GM18511 (cell line): ENCODE measurements at regions not wholly inside any gene's neighbourhood (a gene's known extent, or its start where the extent isn't known, plus 50 kb on each side); places are given as distances from the start of the nearest gene placed in this dataset.
"Not testable (repeated sequence)": the region's sequence is repeated elsewhere in the genome, so short reads cannot be mapped to it uniquely, and the experiment has no call there.

Experiments used
- ATAC-seq: cut with Tn5 transposase; IDR thresholded peaks from one replicate; pipeline ENCODE4 v1.9.1; 2021; ENCODE audit warnings: mild to moderate bottlenecking, moderate library complexity; ENCODE audit not compliant: unreplicated experiment

DNA sequence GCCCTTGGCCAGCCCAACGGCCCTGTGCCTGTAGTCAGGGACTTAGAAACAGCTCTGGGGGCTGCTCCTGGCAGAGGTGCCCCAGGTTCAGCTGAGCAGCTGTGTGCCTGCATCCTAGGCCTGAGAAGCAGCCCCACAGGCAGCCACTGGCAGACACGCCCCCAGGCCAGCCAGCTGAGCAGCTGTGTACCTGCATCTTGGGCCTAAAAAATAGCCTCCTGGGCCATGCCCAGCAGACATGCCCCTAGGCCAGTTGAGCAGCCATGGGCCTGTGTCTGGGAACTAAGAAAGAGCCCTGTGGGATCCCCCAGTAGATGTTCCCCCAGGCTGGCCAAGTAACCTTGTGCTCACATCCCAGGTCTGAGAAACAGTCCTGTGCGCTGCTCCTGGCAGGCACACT, 64.0 kb downstream of the TBR1 start:
- no peak for ATAC-seq

DNA sequence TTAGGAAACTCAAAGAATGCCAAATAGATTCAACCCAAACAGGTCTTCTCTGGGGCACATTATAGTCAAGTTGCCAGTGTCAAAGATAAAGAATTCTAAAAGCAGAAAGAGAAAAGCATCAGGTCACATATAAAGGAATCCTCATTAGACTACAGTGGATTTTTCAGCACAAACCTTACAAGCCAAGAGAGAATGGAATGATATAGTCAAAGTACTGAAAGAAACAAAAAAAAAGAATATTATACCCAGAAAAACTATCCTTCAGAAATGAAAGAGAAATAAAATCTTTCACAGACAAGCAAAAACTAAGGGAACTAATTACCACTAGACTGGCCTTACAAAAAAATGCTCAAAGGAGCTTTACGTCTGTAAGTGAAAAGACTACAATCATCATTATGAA, 65.5 kb downstream of the TBR1 start:
- ATAC-seq, result no peak

DNA sequence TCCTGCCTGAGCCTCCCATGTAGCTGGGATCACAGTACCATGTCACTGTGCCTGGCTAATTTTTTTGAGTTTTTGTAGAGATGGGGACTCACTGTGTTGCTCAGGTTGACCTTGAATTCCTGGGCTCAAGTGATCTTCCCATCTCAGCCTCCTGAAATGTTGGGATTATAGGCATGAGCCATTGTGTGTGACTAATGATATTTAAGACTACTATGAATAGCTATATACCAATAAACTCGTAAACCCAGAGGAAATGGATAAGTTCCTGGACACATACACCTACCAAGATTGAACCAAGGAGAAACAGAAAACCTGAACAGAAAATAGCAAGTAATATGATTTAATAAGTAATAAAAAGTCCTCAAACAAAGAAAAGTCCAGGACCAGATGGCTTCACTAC, 68.0 kb downstream of the TBR1 start:
- ATAC-seq, result no peak

DNA sequence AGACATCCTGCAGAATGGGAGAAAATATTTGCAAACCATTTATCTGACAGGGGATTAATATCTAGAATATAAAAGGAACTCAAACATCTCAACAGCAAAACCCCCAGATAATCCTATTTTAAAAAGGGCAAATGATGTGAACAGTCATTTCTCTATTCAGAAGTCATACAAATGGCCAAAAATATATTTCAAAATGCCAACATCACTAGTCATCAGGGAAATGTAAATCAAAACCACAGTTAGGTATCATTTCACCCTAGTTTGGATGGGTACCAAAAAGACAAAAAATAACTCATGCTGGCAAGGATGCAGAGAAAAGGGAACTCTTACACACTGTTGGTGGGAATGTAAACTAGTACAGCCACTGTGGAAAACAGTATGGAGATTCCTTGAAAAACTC, 70.0 kb downstream of the TBR1 start:
- ATAC-seq, result no peak

DNA sequence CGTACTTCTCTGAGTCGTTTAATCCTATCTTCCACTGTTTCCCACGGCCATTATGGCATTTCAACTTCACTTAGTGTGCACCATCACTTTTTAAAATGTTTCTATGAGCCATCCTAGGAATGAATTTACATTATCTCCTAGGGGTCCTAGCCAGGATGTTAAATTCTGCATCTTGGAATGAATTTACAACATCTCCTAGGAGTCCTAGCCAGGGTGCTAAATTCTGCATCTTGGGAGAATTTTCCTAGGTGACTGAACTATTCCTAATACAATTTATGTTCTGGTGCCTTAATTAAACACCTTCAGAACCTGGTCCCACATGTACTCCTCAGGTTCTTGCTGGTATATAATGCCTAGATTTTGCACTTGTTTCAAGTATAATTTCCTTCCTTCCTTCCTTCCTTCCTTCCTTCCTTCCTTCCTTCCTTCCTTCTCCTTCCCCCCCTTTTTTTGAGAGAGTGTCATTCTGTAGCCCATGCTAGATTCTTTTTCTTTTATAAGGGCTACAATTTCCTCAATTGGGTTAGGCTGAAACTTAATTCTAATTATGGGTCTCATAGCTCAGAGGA, 72.1 kb downstream of the TBR1 start:
- no peak for ATAC-seq

DNA sequence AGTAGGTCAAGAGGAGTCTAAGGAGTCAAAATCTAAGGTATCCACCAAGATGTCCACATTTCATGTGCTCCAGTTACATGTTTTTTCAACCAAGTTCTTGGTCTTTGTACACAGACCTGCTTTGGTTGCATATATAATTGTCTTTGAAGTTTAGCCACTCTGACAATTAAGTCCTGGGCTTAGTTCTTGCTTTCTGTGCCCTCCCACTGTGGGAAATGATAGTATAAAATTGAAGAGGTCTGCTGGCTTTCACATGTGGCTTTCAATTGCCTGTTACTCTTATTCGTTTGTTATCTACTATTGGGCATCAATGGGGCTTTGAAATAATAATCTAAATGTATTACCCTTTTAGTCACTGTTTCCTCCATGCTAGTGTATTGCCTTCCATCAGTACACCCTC, 72.8 kb downstream of the TBR1 start:
- ATAC-seq, result no peak

DNA sequence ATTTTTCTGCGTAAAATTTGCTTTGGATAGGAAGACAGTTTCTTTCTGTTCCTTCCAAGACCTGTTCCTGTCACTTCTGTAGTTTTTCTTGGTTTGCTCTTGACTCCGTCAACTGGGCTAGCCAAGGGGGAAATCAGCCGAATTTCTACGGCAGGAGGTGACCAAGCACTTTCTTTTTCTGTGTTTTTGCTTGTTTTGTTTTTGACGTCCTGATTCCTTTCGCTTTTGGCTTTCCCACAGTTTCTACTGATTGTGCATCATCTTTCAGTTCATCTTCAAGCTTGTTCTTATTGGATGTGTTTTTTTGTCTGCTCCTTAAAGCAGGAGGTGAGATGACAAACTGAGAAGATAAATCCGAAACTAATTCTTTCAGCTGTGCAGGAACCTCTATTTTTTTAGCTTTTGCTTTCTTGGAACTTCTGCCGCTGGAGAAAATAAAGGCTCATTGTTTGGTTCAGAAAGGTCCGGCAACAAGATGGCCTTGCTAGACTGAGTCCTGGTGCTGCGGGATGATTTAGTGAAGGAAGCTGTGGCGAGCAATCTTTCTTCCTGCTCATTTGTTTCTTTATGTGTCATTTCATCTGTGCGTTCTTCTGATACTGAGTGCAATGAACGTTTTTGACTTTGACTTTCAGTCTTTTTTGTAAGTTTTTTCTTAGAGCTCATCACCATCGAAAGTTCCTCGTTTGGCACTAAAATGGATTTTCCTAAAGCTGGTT, 85.0 kb downstream of the TBR1 start:
- ATAC-seq, result peak; percentile 62

DNA sequence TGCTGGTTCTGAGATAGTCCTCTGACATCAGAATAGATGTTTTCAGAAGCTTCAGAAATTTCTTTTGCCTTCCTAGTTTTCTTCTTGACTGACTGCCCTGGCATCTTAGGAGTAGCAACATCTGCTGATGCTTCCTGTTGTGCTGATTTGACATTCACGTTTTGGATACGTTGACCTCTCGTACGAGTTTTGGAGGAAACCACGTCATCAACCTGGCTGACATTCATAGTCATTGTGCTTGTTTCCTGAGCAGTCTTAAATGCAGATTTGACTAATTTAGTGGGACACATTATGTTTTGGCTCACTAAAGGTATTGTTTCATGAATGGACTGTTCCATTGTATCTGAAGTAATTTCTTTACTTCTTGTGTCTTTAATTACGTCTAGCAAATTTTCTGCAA, 86.2 kb downstream of the TBR1 start:
- not testable (repeated sequence) for ATAC-seq

DNA sequence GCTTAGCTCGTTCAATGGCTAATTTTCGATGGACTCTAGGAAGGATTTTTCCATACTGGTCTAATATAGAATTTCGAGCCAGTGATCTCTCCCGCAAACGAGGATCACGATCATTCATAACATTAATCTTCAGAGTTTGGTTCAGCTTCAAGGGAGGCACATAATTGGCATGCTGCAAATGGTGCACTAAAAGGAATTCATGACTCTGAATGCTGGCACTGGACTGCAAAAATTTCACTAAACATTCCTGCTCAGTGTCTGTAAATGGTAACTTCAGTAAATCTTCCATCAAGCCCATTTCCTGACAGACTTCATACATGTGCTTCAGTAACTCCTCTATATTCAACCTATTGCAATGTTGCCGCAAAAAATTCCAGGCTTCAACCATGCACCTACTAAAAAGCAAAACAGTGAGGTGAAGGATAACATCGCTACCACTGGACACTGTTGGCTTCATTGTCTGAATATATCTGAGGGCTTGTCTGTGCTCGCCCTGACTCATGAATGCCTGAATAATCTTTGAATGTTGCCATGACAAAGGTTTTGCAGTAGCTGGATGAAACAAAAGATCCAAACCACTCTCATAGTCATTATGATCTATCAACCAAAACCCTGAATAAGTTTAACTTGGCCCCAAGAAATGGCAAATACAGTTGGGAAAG, 88.7 kb downstream of the TBR1 start:
- not testable (repeated sequence) for ATAC-seq

DNA sequence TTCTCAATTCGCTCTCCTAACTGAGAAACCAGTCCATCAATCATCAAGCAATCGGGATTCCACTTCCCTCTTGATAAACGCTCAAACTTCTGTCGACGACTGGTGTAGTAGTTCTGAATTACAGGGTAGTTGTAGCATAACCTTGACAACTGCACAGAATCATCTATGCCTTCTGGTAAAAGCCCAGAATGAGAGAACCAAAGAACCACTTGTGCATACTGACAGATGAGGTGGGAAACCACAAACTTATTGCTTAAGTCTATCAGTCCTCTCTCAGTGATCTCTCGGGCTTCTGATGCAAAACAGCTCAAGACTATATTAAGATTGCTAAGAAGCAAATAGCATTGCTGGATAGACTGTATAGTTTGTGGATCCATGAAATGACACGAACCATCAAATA, 89.4 kb downstream of the TBR1 start:
- not testable (repeated sequence) for ATAC-seq

DNA sequence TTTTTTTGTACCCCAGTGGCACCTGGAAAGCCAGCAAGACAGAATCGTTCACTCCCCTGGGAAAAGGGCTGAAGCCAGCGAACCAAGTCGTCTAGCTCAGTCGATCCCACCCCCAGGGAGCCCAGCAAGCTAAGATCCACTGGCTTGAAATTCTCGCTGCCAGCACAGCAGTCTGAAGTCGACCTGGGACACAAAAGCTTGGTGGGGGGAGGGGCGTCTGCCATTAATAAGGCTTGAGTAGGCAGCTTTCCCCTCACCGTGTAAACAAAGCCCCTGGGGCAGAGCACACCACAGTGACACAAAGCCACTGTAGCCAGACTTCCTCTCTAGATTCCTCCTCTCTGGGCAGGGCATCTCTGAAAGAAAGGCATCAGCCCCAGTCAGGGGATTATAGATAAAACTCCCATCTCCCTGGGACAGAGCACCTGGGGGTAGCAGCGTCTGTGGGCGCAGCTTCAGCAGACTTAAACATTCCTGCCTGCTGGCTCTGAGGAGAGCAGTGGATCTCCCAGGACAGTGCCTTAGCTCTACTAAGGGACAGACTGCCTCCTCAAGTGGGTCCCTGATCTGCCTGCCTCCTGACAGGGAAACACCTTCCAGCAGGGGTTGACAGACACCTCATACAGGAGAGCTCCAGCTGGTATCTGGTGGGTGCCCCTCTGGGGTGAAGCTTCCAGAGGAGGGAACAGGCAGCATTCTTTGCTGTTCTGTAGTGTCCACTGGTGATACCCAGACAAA, 97.4 kb downstream of the TBR1 start:
- not testable (repeated sequence) for ATAC-seq

DNA sequence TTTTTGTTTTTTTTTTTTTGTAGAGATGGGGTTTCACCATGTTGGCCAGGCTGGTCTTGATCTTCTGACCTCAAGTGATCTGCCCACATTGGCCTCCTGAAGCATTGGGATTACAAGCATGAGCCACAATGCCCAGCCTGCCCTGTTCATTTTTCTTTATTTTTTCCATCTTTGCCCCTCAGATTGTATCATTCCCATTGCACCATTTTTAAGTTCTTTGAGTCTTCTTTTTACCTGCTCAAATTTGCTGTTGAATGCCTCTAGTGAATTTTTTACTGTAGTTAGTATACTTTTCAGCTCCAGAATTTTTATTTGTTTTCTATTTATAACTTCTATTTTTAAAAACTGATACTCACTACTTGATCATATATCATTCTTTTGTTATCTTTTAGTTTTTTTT, 101.4 kb upstream of the SLC4A10 start:
- no peak for ATAC-seq

DNA sequence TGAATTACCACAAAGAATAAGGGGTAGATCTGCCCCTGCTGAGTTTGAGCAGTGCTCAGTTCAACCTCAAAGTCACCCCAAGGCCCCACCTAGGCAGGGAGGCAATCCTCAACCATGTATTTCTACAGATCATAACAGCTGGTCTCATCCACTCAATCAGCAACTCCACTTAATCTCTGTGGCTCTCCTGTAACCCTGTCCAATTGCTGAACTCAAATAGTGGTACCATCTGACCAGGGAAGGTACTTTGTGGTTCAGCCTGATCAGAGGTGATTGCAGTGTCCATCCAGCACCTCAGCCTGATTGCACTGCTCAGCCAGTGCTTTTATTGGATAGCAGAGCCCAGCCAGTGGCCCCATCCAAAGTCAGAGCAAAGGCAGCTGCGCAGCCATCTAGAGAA, 91.0 kb upstream of the SLC4A10 start:
- no peak for ATAC-seq

DNA sequence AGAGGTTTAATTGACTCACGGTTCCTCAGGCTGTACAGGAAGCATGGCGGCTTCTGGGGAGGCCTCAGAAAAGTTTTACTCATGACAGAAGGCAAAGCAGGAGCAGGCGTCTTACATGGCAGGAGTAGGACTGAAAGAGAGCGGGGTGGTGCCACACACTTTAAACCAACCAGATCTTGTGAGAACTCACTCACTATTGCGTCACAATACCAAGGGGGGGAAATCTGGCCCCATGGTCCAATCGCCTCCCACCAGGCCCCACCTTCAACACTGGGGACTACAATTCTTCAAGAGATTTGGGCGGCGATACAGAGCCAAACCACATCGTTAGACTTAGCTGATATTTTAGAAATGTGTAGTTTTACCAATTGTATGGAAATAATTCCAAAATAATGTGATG, 77.6 kb upstream of the SLC4A10 start:
- no peak for ATAC-seq

DNA sequence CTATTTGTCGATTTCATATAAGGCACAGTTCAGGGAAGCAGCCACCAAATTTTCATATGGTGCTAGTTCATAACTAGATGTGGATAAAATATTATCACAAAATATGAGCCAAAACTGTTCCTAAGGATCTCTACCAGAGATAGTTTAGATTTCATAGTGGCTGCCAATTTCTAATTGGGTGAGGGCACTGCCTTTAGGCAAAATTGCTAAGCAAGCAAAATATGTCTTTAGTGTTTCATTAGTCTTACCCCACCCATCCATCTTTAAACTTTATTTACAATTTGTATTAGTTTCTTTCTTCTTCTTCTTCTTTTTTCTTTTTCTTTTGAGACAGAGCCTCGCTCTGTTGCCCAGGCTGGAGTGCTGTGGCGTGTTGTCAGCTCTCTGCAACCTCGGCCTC, 77.1 kb upstream of the SLC4A10 start:
- no peak for ATAC-seq

DNA sequence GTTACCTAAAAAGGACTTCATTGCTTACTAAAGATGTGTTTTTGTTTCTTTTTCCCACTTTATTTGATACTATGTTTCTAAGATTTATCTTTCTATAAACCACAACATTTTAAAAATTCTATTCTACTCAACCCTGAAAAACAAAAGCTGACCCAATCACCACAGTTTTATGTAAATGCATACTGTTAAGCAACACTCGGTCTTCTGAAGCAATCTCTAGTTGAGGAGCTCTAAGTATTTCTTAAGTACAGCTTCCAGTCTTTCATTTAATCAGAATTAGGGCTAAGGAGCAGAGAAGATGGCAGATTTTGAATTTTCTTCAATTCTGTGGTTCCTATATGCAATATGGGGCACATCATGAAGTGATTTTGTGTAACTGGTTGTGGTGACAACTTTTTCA, 72.2 kb upstream of the SLC4A10 start:
- no peak for ATAC-seq

DNA sequence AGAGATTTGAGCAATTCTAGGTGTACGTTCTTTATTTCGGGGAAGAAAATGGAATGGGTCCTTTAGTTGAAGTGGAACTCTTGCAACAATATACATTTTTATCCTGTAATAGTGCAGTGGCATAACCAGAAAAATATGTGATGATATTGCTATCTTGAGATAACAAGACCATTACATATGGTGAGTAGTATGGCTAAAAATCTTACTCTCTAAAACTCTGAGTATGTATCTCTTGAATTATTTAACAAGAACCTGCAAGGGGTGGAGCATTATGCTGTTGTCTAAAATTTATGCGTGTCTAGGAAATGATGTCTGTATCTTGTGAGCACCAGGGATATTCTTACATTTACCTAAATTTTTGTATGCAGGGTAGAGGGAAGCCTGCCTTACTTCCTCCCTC, 68.4 kb upstream of the SLC4A10 start:
- ATAC-seq, result no peak

DNA sequence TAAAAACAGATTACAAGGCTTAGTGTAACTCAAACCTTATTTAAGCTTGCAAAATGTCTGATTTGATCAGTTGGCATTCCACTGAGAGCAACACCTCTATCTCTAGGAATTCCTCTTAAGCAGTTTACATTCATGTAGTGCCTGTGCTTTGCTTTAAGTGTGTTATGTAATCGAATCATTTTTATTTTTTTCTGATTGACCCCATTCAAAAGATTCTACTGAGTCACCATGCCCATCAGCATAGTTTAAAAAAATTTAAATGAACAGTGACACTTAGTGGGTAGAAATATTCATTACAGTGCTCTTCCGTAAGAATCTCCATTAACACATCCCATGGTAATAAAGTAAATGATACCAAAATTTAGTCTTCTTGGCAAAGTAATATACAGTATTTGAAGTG, 67.8 kb upstream of the SLC4A10 start:
- no peak for ATAC-seq

DNA sequence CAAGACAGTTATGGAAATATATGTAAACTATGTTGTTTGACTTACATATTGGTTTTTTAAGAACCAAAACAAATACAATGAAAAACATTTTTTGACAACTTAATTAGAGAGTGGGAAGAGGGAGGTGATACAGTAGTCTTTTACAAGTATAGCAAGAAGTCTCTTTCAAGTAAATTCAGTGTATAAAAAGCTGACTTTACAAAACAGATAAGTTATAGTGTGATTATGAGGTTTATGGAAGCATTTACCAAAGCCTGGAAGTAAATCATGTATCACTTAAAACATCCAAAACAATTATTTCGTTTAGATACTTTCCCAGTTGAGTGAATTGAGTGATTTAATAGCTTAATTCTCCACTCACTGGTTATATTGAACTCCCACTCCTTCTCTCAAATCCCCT, 66.7 kb upstream of the SLC4A10 start:
- ATAC-seq, result no peak

DNA sequence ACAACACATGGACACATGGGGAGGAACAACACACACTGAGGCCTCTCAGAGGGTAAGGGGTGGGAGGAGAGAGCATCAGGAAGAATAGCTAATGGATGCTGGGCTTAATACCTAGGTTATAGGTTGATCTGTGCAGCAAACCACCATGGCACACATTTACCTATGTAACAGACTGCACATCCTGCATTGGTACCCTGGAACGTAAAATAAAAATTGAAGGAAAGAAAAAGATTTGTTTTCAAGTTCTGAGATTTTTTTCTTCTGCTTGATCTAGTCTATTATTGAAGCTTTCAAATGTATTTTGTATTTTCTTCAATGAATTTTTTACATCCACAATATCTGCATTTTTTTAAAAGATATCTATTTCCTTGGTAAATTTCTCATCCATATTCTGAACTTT, 59.3 kb upstream of the SLC4A10 start:
- ATAC-seq, result no peak

DNA sequence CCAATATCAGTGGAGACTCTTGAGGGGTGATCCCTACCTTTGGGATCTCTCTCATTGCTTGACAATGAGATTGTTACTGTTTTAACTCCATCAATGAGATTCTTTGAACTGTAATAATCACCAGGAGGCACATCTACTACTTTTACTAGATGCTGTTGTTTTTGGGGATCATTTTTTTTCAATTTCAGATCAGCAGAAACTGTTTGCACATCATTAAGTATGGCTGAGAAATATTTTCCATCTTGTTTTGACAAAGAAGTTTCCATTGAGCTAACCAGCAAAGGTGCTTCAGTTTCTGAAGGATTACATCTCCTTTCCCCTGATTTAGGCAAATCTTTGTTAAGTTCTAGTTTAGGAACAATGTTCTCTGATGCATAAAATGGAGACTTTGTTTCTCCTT, 54.8 kb upstream of the SLC4A10 start:
- no peak for ATAC-seq
